NCI-H2029 treated with DMSO at 0.1 percent for 48 hours (cell line): ENCODE measurements at regions not wholly inside any gene's neighbourhood (a gene's known extent, or its start where the extent isn't known, plus 50 kb on each side); places are given as distances from the start of the nearest gene placed in this dataset.

ENCODE experiments used
- DNase-seq: peaks from one replicate; lab custom pipeline; 2025; lab: John Stamatoyannopoulos, UW

DNA sequence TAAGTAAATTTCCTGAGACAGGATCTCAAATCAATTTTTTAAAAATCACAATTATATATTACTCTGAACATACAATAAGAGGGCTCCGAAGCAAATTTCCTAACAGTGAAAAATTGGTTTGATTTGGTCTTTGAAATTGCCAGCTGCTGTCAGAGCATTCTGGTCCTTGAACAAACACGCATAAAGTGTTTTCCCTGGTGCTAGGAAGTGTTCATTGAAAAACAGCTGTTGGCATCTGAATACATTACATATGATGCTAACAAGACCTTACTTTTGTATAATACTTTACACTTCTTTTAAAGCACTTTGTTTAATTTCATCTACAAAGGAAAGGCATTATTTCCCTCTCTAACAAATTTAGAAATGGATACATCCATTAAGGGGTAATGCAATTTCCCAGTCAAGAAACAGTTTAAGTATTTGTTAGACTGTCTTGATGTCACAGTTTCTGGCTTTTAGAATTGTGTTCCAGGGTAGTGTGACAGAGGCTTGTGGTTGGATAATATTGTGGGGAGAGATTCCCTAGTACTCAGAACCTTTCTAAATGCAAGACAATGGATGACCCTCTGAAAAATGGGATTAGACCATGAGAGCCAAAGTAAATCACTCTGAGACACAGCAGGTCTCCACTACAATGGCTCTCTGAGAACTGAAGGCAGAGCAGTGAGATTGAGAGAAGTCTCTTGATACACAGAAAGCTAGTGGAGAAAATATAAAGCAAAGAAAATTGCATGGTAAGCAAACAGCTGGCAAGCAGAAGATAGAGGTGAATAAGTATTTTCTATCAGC is 299.0 kb downstream of the TRIB2 start:
- DNase-seq, result no peak

GRCh38 chr2:13018490-13018889 is 301.8 kb downstream of the TRIB2 start:
- DNase-seq, result no peak

DNA sequence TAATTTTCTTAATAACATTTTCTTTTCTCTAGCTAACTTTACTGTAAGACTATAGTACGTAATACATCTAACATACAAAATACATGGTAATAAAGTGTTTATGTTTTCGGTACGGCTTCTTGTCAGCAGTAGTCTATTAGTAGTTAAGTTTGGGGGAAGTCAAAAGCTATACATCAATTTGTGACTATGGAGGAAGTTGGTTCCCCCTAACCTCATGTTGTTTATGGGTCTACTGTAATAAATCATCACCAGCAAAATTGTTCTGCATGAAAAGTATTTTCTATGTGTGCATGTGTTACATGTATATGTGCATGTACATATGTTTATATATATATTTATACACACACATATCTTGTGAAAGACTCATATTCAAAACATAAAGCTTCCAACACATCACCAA is 303.0 kb downstream of the TRIB2 start:
- no peak for DNase-seq

- no peak for DNase-seq
Measured at GRCh38 chr2:13020469-13020868, 303.7 kb downstream of the TRIB2 start.

- DNase-seq, result no peak
Measured at GRCh38 chr2:13021470-13021957, 304.8 kb downstream of the TRIB2 start.

- no peak for DNase-seq
Measured at GRCh38 chr2:13030606-13031005, 313.9 kb downstream of the TRIB2 start.

DNA sequence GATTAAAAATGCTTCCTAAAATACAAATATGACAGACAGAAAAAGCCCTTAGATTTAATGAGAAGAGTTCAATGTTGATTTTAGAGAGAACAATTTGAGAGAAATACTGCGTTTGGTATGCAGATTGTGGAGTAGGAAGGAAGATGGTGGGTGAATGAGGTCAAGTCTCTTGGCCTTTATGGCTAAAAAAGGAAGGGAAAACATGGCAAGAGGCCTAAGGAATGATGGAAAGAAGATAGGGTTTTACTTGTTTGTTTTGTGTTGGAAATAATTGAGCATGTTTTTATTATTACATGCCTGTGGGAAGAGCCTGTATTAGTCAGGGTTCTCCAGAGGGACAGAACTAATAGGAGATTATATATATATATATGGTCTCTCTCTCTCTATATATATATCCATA is 318.1 kb downstream of the TRIB2 start:
- no peak for DNase-seq

DNA sequence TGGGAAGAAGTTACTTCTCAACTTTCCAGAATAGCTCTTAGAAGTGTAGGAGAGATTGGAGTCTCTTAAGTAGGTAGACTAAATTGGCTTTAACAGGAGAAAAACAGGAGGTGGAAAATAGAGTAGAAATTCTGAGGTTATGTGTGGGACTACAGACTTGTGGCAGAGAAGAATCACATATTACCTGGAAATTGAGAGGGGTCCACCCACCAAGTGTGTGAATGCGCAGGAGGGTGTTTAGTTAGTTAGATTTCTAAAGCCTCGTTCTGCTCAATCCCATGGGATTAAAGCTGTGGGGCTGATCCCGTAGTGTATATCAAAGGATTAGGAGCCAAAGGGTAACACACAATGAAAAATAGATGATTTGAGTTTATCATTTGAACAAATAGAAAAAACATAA is 319.1 kb downstream of the TRIB2 start:
- no peak for DNase-seq

DNA sequence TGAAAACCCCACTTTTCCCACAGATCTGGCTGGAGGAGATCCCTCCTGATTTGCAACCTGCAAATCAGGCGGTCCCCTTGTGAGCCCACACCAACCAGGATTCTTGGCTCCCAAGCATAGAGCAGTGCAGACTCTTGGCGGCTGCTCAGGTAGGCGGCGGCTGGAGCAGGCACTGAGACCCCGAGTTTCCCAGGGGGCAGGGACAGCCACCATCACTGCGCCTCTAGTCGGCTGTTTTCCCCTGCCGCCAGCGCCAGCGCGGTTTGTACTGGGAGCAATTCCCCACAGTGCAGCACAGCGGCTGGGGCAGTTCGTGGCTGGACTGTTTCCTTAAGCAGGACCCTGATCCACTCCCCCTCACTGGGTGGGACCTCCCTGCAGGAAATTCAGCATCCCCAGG is 323.3 kb downstream of the TRIB2 start:
- no peak for DNase-seq

GRCh38 chr2:13046557-13047165 is 329.9 kb downstream of the TRIB2 start:
- DNase-seq, result no peak

DNA sequence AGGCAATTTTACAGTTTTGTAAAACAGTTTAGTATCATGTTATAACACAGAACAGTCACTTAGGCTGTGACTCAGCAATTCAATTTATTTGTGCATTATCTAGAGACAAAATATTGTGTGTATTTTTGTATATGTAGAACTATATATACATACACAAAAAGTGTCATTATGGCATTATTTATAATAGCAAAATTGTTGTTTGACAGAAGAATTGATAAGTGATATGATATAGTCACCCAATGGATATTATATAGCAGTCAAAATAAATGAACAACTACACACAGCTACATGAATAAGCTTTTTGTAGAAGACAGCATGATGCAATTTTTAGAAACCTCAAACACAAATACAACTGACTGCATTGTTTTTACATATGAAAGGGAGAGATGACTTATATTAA is 334.0 kb downstream of the TRIB2 start:
- DNase-seq, result no peak

DNA sequence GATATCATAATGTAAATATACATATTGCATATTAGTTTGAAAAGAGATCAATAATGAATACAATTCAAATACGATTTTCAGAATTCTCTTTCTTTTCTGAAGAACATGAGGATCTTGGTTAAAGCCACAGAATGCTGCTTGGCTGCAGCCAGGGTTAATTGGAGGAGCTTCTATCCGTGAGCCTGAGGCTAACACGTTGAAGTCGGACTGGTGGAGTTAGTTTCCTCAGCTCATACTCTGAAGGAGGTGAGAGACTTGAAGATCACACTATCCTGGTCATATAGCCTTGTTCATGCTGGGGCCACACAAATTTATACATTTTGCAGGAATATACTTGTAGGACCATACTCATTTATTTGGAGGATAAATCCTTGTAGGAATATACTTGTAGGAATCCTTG is 335.8 kb downstream of the TRIB2 start:
- no peak for DNase-seq

GRCh38 chr2:13056259-13056843 is 339.6 kb downstream of the TRIB2 start:
- no peak for DNase-seq

- no peak for DNase-seq
Measured at GRCh38 chr2:13057671-13058070, 340.9 kb downstream of the TRIB2 start.

GRCh38 chr2:13066676-13067075 is 349.9 kb downstream of the TRIB2 start:
- no peak for DNase-seq

- DNase-seq, result no peak
Measured at GRCh38 chr2:13067508-13067907, 350.8 kb downstream of the TRIB2 start.

- DNase-seq, result no peak
Measured at GRCh38 chr2:13089971-13090370, 373.2 kb downstream of the TRIB2 start.

GRCh38 chr2:13091455-13091854 is 374.7 kb downstream of the TRIB2 start:
- no peak for DNase-seq

GRCh38 chr2:13091861-13092378 is 375.2 kb downstream of the TRIB2 start:
- no peak for DNase-seq

- DNase-seq, result no peak
Measured at GRCh38 chr2:13093416-13093991, 376.8 kb downstream of the TRIB2 start.

GRCh38 chr2:13102397-13103063 is 385.8 kb downstream of the TRIB2 start:
- DNase-seq, result no peak

DNA sequence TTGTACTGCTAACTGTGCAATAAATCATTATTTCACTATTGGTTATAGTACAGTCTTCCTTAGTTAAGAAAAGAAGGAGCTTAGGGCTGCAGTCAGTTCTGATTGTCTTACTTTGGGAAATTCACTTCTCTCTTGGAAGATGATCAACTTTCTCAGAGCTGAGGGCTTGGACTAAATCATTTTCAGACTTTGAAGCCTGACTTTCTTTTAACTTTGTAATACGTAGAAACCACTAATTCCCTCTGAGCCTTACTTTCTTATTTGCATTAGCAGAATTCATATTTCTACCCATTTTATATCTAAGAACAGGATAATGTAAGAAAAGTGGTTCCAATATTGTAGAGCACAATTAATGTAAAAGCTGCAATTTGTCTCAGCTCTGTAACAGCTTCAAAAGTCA is 386.4 kb downstream of the TRIB2 start:
- no peak for DNase-seq
